SK-N-SH treated with all-trans-retinoic acid at 6 μM for 48 hours (cell line): ENCODE measurements at regions not wholly inside any gene's neighbourhood (a gene's known extent, or its start where the extent isn't known, plus 50 kb on each side); places are given as distances from the start of the nearest gene placed in this dataset.

ENCODE experiments used
- ATAC-seq: fragments of 200-7000 bp; cut with Tn5 transposase; 3 replicates; pipeline ENCODE4 v1.9.1; 2020; ENCODE audit warnings: mild to moderate bottlenecking, moderate library complexity
- ARNTL ChIP-seq: fragments of 450-650 bp; formaldehyde crosslinking; IDR thresholded peaks from 2 replicates; pipeline ENCODE4 v1.5.0; 2020; ENCODE audit warnings: low read depth, mild to moderate bottlenecking, moderate library complexity, borderline replicate concordance
- BACH2 ChIP-seq: fragments of 250-450 bp; sonication (Bioruptor Pico); IDR thresholded peaks from 2 replicates; pipeline ENCODE4 v1.9.0; 2021; ENCODE audit warnings: mild to moderate bottlenecking, borderline replicate concordance
- CREB5 ChIP-seq: fragments of 250-450 bp; sonication (Bioruptor Pico); IDR thresholded peaks from 2 replicates; pipeline ENCODE4 v1.5.1; 2020; ENCODE audit warnings: low read depth, mild to moderate bottlenecking, moderate library complexity
- CSDC2 ChIP-seq: fragments of 250-450 bp; sonication (Bioruptor Pico); IDR thresholded peaks from 2 replicates; pipeline ENCODE4 v1.5.0; 2020; ENCODE audit warnings: mild to moderate bottlenecking, moderate library complexity
- CSRNP3 ChIP-seq: fragments of 250-450 bp; sonication (Bioruptor Pico); IDR thresholded peaks from 2 replicates; pipeline ENCODE4 v1.5.1; 2021; ENCODE audit warnings: mild to moderate bottlenecking, moderate library complexity
- ESRRG ChIP-seq: fragments of 250-450 bp; sonication (Bioruptor Pico); IDR thresholded peaks from 2 replicates; pipeline ENCODE4 v1.6.1; 2021; ENCODE audit warnings: mild to moderate bottlenecking
- GLIS3 ChIP-seq: fragments of 250-450 bp; sonication (Bioruptor Pico); IDR thresholded peaks from 2 replicates; pipeline ENCODE4 v1.5.0; 2020; ENCODE audit warnings: mild to moderate bottlenecking, moderate library complexity
- ISL1 ChIP-seq: fragments of 250-450 bp; sonication (Bioruptor Pico); IDR thresholded peaks from 2 replicates; pipeline ENCODE4 v2.1.2; 2022; ENCODE audit warnings: mild to moderate bottlenecking, moderate library complexity
- PATZ1 ChIP-seq: fragments of 250-450 bp; sonication (Bioruptor Pico); IDR thresholded peaks from 2 replicates; pipeline ENCODE4 v1.8.0; 2020; ENCODE audit warnings: mild to moderate bottlenecking, moderate library complexity, borderline replicate concordance
- PPARA ChIP-seq: fragments of 250-450 bp; sonication (Bioruptor Pico); IDR thresholded peaks from 2 replicates; pipeline ENCODE4 v1.5.0; 2020; ENCODE audit warnings: mild to moderate bottlenecking, borderline replicate concordance
- RARB ChIP-seq: fragments of 250-450 bp; sonication (Bioruptor Pico); IDR thresholded peaks from 2 replicates; pipeline ENCODE4 v1.8.0; 2021; ENCODE audit warnings: mild to moderate bottlenecking, moderate library complexity
- SNAI2 ChIP-seq: fragments of 250-450 bp; sonication (Bioruptor Pico); IDR thresholded peaks from 2 replicates; pipeline ENCODE4 v1.5.0; 2020; ENCODE audit warnings: mild to moderate bottlenecking, moderate library complexity
- TCF4 ChIP-seq: fragments of 250-450 bp; sonication (Bioruptor Pico); IDR thresholded peaks from 2 replicates; pipeline ENCODE4 v1.8.0; 2021; ENCODE audit warnings: mild to moderate bottlenecking, moderate library complexity, borderline replicate concordance
- TOX ChIP-seq: fragments of 250-450 bp; sonication (Bioruptor Pico); IDR thresholded peaks from 2 replicates; pipeline ENCODE4 v1.8.0; 2021; ENCODE audit warnings: mild to moderate bottlenecking, moderate library complexity, borderline replicate concordance
- ZC3H10 ChIP-seq: fragments of 250-450 bp; sonication (Bioruptor Pico); IDR thresholded peaks from 2 replicates; pipeline ENCODE4 v1.5.1; 2021; ENCODE audit warnings: mild to moderate bottlenecking, moderate library complexity
- ZFP3 ChIP-seq: fragments of 250-450 bp; sonication (Bioruptor Pico); IDR thresholded peaks from 2 replicates; pipeline ENCODE4 v1.5.0; 2020; ENCODE audit warnings: mild to moderate bottlenecking, moderate library complexity
- ZFP30 ChIP-seq: fragments of 450-650 bp; formaldehyde crosslinking; IDR thresholded peaks from 2 replicates; pipeline ENCODE4 v1.5.0; 2022; ENCODE audit warnings: mild to moderate bottlenecking, moderate library complexity
- ZNF565 ChIP-seq: fragments of 450-650 bp; formaldehyde crosslinking; conservative IDR thresholded peaks from 2 replicates; pipeline ENCODE4 v1.5.0; 2020; ENCODE audit warnings: low read depth, mild to moderate bottlenecking, moderate library complexity
- ZNF70 ChIP-seq: fragments of 450-650 bp; formaldehyde crosslinking; IDR thresholded peaks from 2 replicates; pipeline ENCODE4 v1.5.0; 2020; ENCODE audit warnings: mild to moderate bottlenecking, moderate library complexity
- ZNF8 ChIP-seq: fragments of 450-650 bp; formaldehyde crosslinking; IDR thresholded peaks from 2 replicates; pipeline ENCODE4 v1.5.0; 2020; ENCODE audit warnings: mild to moderate bottlenecking, moderate library complexity
- TF ChIP-seq, protein P1 (sequence below): fragments of 250-450 bp; sonication (Bioruptor Pico); IDR thresholded peaks from 2 replicates; pipeline ENCODE4 v1.5.0; 2020; ENCODE audit warnings: mild to moderate bottlenecking, moderate library complexity
- TF ChIP-seq, protein P2 (sequence below): fragments of 250-450 bp; sonication (Bioruptor Pico); IDR thresholded peaks from 2 replicates; pipeline ENCODE4 v1.8.0; 2021; ENCODE audit warnings: low read depth, mild to moderate bottlenecking, moderate library complexity, borderline replicate concordance

DNA sequence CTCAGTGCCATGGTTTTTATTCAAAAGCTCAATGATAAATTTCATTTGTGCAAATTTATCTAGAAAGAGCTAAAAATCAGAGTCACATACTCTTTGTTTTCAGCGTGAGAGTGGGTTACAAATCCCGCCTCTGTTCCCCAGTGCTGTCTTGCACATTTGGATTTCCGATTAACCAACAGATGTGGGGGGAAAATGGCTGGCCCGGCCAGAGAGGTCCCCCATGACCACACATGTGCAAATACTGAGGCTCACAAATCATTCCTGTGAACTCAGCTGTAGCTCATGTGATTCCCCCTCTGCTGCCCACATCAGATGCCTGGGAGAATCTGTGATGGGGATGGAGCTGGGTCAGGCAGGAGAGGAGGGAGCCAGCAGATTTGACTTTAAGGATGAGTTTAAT, 168.7 kb downstream of the PAX1 start (continued):
- no peak for TF ChIP-seq TCF4 (CRISPR knock-in tag)
- no peak for TF ChIP-seq SNAI2

DNA sequence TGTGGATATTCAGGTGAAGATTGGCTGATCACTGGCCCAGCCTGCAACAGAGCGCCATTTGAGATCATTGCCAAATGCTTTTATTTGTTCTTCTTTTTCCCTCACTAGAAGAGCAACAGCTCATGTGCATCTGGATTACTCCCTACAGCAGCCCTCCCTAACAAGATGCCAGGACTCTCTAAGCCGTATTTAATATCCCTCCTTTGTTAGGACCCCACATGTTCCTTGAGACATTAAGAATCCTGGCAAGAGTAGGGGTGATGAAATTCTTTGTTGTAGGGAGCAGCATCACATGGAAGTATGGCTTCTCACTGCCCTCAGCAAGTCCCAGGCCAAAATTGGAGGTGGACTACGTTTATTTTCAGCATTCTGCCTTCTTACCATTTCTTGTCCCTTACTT, 167.8 kb downstream of the PAX1 start:
- TF ChIP-seq CSRNP3 (CRISPR knock-in tag) = no peak
- ATAC-seq = no peak

DNA sequence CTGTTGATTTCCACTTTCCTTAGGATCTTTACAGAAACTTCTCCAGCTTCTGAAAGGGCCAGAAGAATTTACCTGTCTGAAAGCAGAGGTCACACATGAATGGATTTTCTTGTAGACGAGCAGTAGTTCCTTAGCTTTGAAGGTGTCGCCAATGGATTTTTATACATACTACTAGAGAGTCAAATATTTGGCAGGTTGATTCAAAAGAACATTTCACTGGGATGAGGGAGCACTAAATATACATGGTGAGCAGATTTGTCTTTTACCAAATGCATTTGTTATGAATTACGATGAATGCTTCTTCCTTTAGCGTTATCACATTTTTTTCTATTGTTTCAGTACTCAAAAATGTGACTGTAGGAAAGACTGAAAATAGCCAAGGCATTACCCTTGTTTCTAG, 162.3 kb downstream of the PAX1 start:
- no peak for ATAC-seq
- TF ChIP-seq ZNF70 (CRISPR knock-in tag) = no peak
- TF ChIP-seq, protein P1, sequence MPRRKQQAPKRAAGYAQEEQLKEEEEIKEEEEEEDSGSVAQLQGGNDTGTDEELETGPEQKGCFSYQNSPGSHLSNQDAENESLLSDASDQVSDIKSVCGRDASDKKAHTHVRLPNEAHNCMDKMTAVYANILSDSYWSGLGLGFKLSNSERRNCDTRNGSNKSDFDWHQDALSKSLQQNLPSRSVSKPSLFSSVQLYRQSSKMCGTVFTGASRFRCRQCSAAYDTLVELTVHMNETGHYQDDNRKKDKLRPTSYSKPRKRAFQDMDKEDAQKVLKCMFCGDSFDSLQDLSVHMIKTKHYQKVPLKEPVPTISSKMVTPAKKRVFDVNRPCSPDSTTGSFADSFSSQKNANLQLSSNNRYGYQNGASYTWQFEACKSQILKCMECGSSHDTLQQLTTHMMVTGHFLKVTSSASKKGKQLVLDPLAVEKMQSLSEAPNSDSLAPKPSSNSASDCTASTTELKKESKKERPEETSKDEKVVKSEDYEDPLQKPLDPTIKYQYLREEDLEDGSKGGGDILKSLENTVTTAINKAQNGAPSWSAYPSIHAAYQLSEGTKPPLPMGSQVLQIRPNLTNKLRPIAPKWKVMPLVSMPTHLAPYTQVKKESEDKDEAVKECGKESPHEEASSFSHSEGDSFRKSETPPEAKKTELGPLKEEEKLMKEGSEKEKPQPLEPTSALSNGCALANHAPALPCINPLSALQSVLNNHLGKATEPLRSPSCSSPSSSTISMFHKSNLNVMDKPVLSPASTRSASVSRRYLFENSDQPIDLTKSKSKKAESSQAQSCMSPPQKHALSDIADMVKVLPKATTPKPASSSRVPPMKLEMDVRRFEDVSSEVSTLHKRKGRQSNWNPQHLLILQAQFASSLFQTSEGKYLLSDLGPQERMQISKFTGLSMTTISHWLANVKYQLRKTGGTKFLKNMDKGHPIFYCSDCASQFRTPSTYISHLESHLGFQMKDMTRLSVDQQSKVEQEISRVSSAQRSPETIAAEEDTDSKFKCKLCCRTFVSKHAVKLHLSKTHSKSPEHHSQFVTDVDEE (CRISPR knock-in tag) = no peak
- TF ChIP-seq RARB (CRISPR knock-in tag) = no peak
- no peak for TF ChIP-seq PATZ1
- TF ChIP-seq CREB5 (CRISPR knock-in tag) = no peak

GRCh38 chr20:21867353-21867752, 161.9 kb downstream of the PAX1 start:
- no peak for ATAC-seq
- TF ChIP-seq ZFP3 (no peak), TCF4 (CRISPR knock-in tag) (no peak), ISL1 (CRISPR knock-in tag) (no peak), TOX (no peak), GLIS3 (CRISPR knock-in tag) (no peak), ZNF8 (no peak), ZFP30 (CRISPR knock-in tag) (no peak), PPARA (CRISPR knock-in tag) (no peak), BACH2 (CRISPR knock-in tag) (no peak), CSDC2 (CRISPR knock-in tag) (no peak), PATZ1 (no peak), ZC3H10 (CRISPR knock-in tag) (no peak), ARNTL (CRISPR knock-in tag) (no peak), SNAI2 (no peak), RARB (CRISPR knock-in tag) (no peak), ESRRG (CRISPR knock-in tag) (no peak), ZNF565 (CRISPR knock-in tag) (no peak), CSRNP3 (CRISPR knock-in tag) (no peak)
- TF ChIP-seq, protein P2, sequence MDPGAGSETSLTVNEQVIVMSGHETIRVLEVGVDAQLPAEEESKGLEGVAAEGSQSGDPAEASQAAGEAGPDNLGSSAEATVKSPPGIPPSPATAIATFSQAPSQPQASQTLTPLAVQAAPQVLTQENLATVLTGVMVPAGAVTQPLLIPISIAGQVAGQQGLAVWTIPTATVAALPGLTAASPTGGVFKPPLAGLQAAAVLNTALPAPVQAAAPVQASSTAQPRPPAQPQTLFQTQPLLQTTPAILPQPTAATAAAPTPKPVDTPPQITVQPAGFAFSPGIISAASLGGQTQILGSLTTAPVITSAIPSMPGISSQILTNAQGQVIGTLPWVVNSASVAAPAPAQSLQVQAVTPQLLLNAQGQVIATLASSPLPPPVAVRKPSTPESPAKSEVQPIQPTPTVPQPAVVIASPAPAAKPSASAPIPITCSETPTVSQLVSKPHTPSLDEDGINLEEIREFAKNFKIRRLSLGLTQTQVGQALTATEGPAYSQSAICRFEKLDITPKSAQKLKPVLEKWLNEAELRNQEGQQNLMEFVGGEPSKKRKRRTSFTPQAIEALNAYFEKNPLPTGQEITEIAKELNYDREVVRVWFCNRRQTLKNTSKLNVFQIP (CRISPR knock-in tag) = no peak
